MM.1S (cell line): ENCODE measurements at regions not wholly inside any gene's neighbourhood (a gene's known extent, or its start where the extent isn't known, plus 50 kb on each side); places are given as distances from the start of the nearest gene placed in this dataset.

Experiments
- CTCF ChIP-seq: fragments of 300-600 bp; sonication (generic); IDR thresholded peaks from 2 replicates; pipeline ENCODE4 v1.5.1; 2016; ENCODE audit warnings: antibody characterized with exemption, low read length, mixed read lengths
- EZH2 ChIP-seq: fragments of 300-600 bp; sonication (generic); optimal IDR thresholded peaks from 2 replicates; pipeline ENCODE3; 2017; ENCODE audit warnings: low read depth, mild to moderate bottlenecking, antibody characterized with exemption, low read length, mixed read lengths

GRCh38 chr5:30890377-30890776 lies 303.1 kb upstream of the CDH6 start:
- TF ChIP-seq EZH2, result no peak
- no peak for TF ChIP-seq CTCF
